Vagina (tissue), 2 donors: ENCODE measurements at regions not wholly inside any gene's neighbourhood (a gene's known extent, or its start where the extent isn't known, plus 50 kb on each side); places are given as distances from the start of the nearest gene placed in this dataset.

Experiments
- DNase-seq, 2 donors: peaks; one replicate each; pipeline ENCODE4 v3.0.0-alpha.2; 2017; ENCODE audit errors: extremely low spot score in 2 of 2
- H3K27ac ChIP-seq: fragments of 200-600 bp; sonication (generic); one replicate; pipeline ENCODE4 v1.5.1; 2019
- H3K27me3 ChIP-seq: fragments of 200-600 bp; sonication (generic); one replicate; pipeline ENCODE4 v1.5.1; 2019
- H3K36me3 ChIP-seq, 2 donors: fragments of 200-600 bp; sonication (generic); one replicate each; pipeline ENCODE4 v1.5.1; 2017 to 2019
- H3K4me1 ChIP-seq: fragments of 200-600 bp; sonication (generic); one replicate; pipeline ENCODE4 v1.5.1; 2019
- H3K4me3 ChIP-seq, 2 donors: fragments of 200-600 bp; sonication (generic); 1 replicate in 1 of 2; 2 replicates in 1 of 2; pipeline ENCODE4 v1.5.1; 2016 to 2019
- H3K9me3 ChIP-seq: fragments of 200-600 bp; sonication (generic); one replicate; pipeline ENCODE4 v1.5.1; 2019
- CTCF ChIP-seq, 3 experiments: fragments of 450-650 bp in 2 of 3; fragments of 200-600 bp in 1 of 3; sonication (generic) in 1 of 3; IDR thresholded peaks; one replicate each; pipeline ENCODE4 v1.5.1; 2017 to 2019; ENCODE audit warnings: antibody characterized with exemption in 3 of 3, mild to moderate bottlenecking in 2 of 3, moderate library complexity in 2 of 3
- POLR2A ChIP-seq, 2 donors: fragments of 450-650 bp; IDR thresholded peaks; one replicate each; pipeline ENCODE4 v1.6.1; 2017; ENCODE audit warnings: antibody characterized with exemption in 2 of 2, mild to moderate bottlenecking in 2 of 2, moderate library complexity in 2 of 2
- POLR2AphosphoS5 ChIP-seq, 2 donors: sonication (generic); formaldehyde crosslinking; IDR thresholded peaks; one replicate each; pipeline ENCODE4 v1.9.0; 2017; ENCODE audit warnings: antibody characterized with exemption in 2 of 2, mild to moderate bottlenecking in 2 of 2, low read depth in 1 of 2; ENCODE audit not compliant: insufficient read depth in 1 of 2
- intact Hi-C: fragments of 100-400 bp; cut with DNase I; formaldehyde crosslinking; loops from one replicate; pipeline ENCODE4 v1.15.1; 2023

GRCh38 chr15:35174948-35175347 is 89.9 kb upstream of the NANOGP8 start:
- H3K9me3 ChIP-seq: no peaks in the 10 kb centered on the region
- no peak overlapping the region for H3K4me3 ChIP-seq
- no peak for TF ChIP-seq POLR2AphosphoS5 (IDR thresholded peaks at IDR 0.05; ENCODE audit: insufficient read depth in 1 of 2, low read depth in 1 of 2)
- TF ChIP-seq POLR2A (IDR thresholded peaks at IDR 0.05): no peak
- no peak for TF ChIP-seq CTCF (IDR thresholded peaks at IDR 0.05)
- no peak overlapping the region for H3K27ac ChIP-seq
- DNase-seq: no peak
- intact Hi-C loops: no loop called here
- H3K36me3 ChIP-seq: no peaks in the 10 kb centered on the region
- H3K4me1 ChIP-seq: no peaks in the 10 kb centered on the region
- H3K27me3 ChIP-seq: no peaks in the 10 kb centered on the region

GRCh38 chr15:35173444-35174118 is 88.5 kb upstream of the NANOGP8 start:
- intact Hi-C loops: no loop called here

GRCh38 chr15:35170207-35170606 is 85.1 kb upstream of the NANOGP8 start:
- H3K27ac ChIP-seq: no peak overlapping the region
- intact Hi-C loops: no loop called here
- DNase-seq: no peak

More at GRCh38 chr15:35173444-35174118, 88.5 kb upstream of the NANOGP8 start:
- TF ChIP-seq POLR2A (IDR thresholded peaks at IDR 0.05) (no peak), POLR2AphosphoS5 (IDR thresholded peaks at IDR 0.05; ENCODE audit: insufficient read depth in 1 of 2, low read depth in 1 of 2) (no peak), CTCF (IDR thresholded peaks at IDR 0.05) (no peak)
- no peaks in the 10 kb centered on the region for H3K27me3 ChIP-seq
- no peak for DNase-seq
- no peak overlapping the region for H3K4me3 ChIP-seq
- H3K27ac ChIP-seq: no peak overlapping the region
- no peaks in the 10 kb centered on the region for H3K4me1 ChIP-seq
- no peaks in the 10 kb centered on the region for H3K9me3 ChIP-seq
- H3K36me3 ChIP-seq: no peaks in the 10 kb centered on the region

GRCh38 chr15:35168464-35168863 is 83.4 kb upstream of the NANOGP8 start:
- H3K9me3 ChIP-seq: no peaks in the 10 kb centered on the region
- H3K27me3 ChIP-seq: no peaks in the 10 kb centered on the region
- no peaks in the 10 kb centered on the region for H3K36me3 ChIP-seq
- no peak overlapping the region for H3K4me3 ChIP-seq
- TF ChIP-seq CTCF (IDR thresholded peaks at IDR 0.05) (no peak), POLR2AphosphoS5 (IDR thresholded peaks at IDR 0.05; ENCODE audit: insufficient read depth in 1 of 2, low read depth in 1 of 2) (no peak), POLR2A (IDR thresholded peaks at IDR 0.05) (no peak)
- intact Hi-C loops: no loop called here
- no peak for DNase-seq
- no peak overlapping the region for H3K27ac ChIP-seq
- H3K4me1 ChIP-seq: no peaks in the 10 kb centered on the region

More at GRCh38 chr15:35170207-35170606, 85.1 kb upstream of the NANOGP8 start:
- Histone ChIP-seq H3K4me3 (no peak overlapping the region), H3K27me3 (no peaks in the 10 kb centered on the region), H3K36me3 (no peaks in the 10 kb centered on the region), H3K4me1 (no peaks in the 10 kb centered on the region), H3K9me3 (no peaks in the 10 kb centered on the region)
- TF ChIP-seq POLR2AphosphoS5 (IDR thresholded peaks at IDR 0.05; ENCODE audit: insufficient read depth in 1 of 2, low read depth in 1 of 2): no peak
- no peak for TF ChIP-seq POLR2A (IDR thresholded peaks at IDR 0.05)
- TF ChIP-seq CTCF (IDR thresholded peaks at IDR 0.05): no peak

GRCh38 chr15:35167675-35168074 is 82.6 kb upstream of the NANOGP8 start:
- Histone ChIP-seq H3K27me3 (no peaks in the 10 kb centered on the region), H3K9me3 (no peaks in the 10 kb centered on the region), H3K4me1 (no peaks in the 10 kb centered on the region), H3K36me3 (no peaks in the 10 kb centered on the region), H3K27ac (no peak overlapping the region), H3K4me3 (no peak overlapping the region)
- intact Hi-C loops: no loop called here
- no peak for TF ChIP-seq POLR2AphosphoS5 (IDR thresholded peaks at IDR 0.05; ENCODE audit: insufficient read depth in 1 of 2, low read depth in 1 of 2)
- no peak for TF ChIP-seq POLR2A (IDR thresholded peaks at IDR 0.05)
- no peak for DNase-seq
